ENCODE measurements at regions not wholly inside any gene's neighbourhood (a gene's known extent, or its start where the extent isn't known, plus 50 kb on each side); places are given as distances from the start of the nearest gene placed in this dataset.

DNA sequence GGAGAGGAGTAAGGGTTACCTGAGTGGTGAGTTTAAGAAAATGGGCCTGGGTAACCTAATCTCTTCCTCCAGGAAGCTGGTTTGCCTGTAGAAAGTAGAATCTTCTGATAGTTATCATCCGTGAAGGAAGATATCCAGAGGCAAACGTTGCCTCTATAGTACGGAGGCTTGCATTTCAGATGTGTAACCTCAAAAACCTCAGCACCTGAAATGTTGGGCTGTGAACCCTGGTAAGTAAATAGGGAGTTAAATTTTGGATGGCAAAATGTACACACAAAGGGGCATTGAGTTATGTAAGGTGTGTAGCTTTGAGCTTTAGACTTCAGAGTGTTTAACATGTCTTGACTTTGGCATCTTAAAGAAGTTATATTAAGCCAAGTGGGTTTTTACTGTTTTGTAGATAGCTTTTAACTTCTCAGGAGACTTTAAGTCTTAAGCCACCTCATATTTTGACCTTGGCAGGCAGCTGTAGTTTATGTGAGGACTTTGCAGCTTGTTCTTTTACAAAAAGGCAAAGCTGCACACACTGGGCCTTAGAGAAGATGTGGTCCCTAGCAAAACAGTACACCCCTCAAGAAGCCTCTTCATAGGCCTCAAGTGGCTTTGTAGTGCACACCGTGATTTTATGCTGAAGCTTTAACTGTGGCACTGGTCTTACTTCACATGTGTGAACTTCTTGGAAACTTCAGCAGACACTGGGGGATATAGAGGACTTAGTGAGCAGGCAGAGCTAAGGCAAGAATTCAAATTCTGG is 83.4 kb downstream of the SNRPE start:
- Histone ChIP-seq H3K27ac (no peak overlapping the region), H3K4me1 (no peaks in the 10 kb centered on the region), H3K27me3 (no peaks in the 10 kb centered on the region), H3K4me3 (no peak overlapping the region), H3K9me3 (no peaks in the 10 kb centered on the region), H3K36me3 (no peaks in the 10 kb centered on the region)
- intact Hi-C loops (cut with DNase I) = no loop called here
- FAIRE-seq (no peak), ATAC-seq (no peak), DNase-seq (no peak)
- TF ChIP-seq, protein P1, sequence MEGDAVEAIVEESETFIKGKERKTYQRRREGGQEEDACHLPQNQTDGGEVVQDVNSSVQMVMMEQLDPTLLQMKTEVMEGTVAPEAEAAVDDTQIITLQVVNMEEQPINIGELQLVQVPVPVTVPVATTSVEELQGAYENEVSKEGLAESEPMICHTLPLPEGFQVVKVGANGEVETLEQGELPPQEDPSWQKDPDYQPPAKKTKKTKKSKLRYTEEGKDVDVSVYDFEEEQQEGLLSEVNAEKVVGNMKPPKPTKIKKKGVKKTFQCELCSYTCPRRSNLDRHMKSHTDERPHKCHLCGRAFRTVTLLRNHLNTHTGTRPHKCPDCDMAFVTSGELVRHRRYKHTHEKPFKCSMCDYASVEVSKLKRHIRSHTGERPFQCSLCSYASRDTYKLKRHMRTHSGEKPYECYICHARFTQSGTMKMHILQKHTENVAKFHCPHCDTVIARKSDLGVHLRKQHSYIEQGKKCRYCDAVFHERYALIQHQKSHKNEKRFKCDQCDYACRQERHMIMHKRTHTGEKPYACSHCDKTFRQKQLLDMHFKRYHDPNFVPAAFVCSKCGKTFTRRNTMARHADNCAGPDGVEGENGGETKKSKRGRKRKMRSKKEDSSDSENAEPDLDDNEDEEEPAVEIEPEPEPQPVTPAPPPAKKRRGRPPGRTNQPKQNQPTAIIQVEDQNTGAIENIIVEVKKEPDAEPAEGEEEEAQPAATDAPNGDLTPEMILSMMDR (IDR thresholded peaks at IDR 0.05) = no peak
- 70 to 76% methylated on average over 4 of the region's 4 CpGs for WGBS, 2 donors

DNA sequence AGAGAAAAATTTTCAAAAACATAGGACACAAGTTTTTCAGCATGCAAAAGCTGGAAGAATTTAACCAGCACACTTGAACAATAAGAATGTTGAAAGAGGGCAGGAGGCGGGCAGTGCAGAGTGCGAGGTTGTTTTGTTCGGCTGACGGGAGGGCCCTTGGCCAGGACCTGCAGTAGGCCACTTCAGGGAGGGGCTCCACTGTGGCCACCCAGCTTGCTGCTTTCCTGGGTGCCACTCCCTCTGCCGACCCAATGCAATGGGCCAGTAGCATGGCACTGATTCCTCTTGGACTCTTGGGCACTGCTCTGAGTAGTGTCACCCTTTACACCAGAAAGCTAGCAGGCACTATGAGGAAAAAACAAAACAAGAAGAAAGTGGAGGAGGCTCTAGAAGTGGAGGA is 92.9 kb downstream of the SNRPE start:
- DNase-seq (no peak), FAIRE-seq (no peak), ATAC-seq (no peak)
- Histone ChIP-seq H3K36me3 (no peaks in the 10 kb centered on the region), H3K27me3 (no peaks in the 10 kb centered on the region), H3K27ac (no peak overlapping the region), H3K4me3 (no peak overlapping the region), H3K9me3 (no peaks in the 10 kb centered on the region), H3K4me1 (no peaks in the 10 kb centered on the region)
- TF ChIP-seq, protein P1 (IDR thresholded peaks at IDR 0.05) = no peak
- 84 to 88% methylated on average over 5 of the region's 5 CpGs for WGBS, 2 donors
- intact Hi-C loops (cut with DNase I) = no loop called here

DNA sequence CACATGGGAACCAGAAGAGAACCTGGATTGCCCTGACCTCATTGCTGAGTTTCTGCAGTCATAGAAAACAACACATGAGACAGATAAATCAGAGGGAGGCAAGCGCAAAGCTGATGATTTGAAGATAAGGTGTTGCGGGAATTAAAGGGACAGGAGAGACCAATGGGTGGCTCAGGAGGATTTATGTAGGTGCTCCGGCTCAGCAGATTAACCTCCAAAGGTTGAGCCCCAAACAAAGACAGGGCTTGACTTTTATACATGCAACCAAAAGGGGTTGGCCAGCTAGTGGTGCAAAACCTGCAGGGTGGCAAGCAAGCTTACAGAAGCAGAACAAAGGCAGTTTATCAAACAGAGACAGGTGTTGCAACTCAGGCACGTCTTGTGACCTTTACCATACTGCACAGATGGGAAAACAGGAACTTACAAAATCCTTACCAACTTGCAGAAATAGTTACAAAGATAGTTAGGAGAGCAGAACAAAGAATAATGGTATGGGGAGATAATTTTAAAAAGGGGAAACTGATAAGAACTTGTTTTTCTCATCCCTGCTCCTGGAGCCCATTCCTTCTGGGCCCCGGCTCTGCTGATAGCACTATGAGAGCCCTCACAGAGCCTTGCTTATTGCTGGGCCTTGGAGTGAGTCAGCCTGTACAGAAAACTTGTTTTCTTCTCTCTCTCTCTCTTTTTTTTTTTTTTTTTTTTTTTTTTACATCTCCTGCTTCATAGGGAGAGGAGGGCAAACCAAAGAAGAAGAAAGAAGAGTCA is 93.6 kb downstream of the SNRPE start:
- Histone ChIP-seq H3K27me3 (no peaks in the 10 kb centered on the region), H3K36me3 (no peaks in the 10 kb centered on the region), H3K4me1 (no peaks in the 10 kb centered on the region), H3K27ac (no peak overlapping the region), H3K4me3 (no peak overlapping the region), H3K9me3 (no peaks in the 10 kb centered on the region)
- 78 to 82% methylated on average over 5 of the region's 5 CpGs for WGBS, 2 donors
- FAIRE-seq (no peak), DNase-seq (no peak), ATAC-seq (no peak)
- TF ChIP-seq, protein P1 (IDR thresholded peaks at IDR 0.05) = no peak
- intact Hi-C loops (cut with DNase I) = no loop called here

DNA sequence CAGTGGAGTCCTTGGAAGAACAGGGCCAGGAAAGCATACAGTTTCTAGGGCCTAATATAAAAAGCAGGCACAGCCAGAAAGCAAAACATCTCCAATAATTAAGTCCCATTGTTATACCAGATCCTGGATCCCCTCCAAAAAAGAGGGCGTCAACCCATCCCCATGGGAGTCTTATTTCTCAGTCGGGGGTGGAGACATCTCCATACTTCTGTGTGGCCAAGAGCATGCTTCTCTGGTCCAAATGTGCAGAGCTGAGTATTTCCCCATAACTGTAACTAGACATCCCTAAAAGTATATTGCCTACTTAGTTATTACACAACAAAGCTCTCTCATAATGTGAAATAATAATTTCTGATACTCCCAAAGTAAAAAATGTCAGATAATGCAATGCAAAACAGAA is 104.2 kb upstream of the SOX13 start:
- Histone ChIP-seq H3K4me3 (no peak overlapping the region), H3K9me3 (no peaks in the 10 kb centered on the region), H3K27ac (no peak overlapping the region), H3K27me3 (no peaks in the 10 kb centered on the region), H3K4me1 (no peaks in the 10 kb centered on the region), H3K36me3 (no peaks in the 10 kb centered on the region)
- TF ChIP-seq, protein P1 (IDR thresholded peaks at IDR 0.05) = no peak
- FAIRE-seq (no peak), ATAC-seq (no peak), DNase-seq (no peak)
- intact Hi-C loops (cut with DNase I) = no loop called here
- 63 to 65% methylated on average over 2 of the region's 2 CpGs for WGBS, 2 donors

DNA sequence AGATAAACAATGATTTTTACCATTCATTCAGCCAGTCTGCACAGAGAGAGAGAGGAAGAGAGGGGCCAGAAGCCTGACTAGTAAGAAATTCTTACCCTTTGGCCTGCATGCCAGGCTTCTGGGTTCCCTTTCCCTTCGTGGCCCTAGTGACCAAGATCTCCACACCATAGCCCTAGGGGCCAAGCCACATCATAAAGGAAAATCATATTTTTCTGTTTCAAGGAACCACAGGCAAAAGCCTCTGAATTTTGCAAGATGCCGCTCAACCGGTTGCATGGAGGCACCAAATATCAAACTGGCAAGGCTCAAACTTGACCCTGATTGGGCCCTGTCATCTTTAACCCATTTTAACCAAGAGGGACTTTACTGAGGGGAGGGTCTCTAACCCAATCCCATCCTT is 103.1 kb upstream of the SOX13 start:
- 82% methylated on average over 3 of the region's 3 CpGs for WGBS, 2 donors
- Histone ChIP-seq H3K27me3 (no peaks in the 10 kb centered on the region), H3K27ac (no peak overlapping the region), H3K4me3 (no peak overlapping the region), H3K36me3 (no peaks in the 10 kb centered on the region), H3K4me1 (no peaks in the 10 kb centered on the region), H3K9me3 (no peaks in the 10 kb centered on the region)
- FAIRE-seq = no peak
- no peak for DNase-seq
- intact Hi-C loops (cut with DNase I) = no loop called here
- no peak for ATAC-seq
- TF ChIP-seq, protein P1 (IDR thresholded peaks at IDR 0.05) = no peak
